Stimulated activated CD8-positive, alpha-beta memory T cell treated with anti-CD3 and anti-CD28 coated beads, Interleukin-4, amount 100 ng/mL, for 48 hours (primary cell): ENCODE measurements at regions not wholly inside any gene's neighbourhood (a gene's known extent, or its start where the extent isn't known, plus 50 kb on each side); places are given as distances from the start of the nearest gene placed in this dataset.

Experiments
- DNase-seq: peaks from one replicate; pipeline ENCODE4 v3.0.0-alpha.2; 2020

DNA sequence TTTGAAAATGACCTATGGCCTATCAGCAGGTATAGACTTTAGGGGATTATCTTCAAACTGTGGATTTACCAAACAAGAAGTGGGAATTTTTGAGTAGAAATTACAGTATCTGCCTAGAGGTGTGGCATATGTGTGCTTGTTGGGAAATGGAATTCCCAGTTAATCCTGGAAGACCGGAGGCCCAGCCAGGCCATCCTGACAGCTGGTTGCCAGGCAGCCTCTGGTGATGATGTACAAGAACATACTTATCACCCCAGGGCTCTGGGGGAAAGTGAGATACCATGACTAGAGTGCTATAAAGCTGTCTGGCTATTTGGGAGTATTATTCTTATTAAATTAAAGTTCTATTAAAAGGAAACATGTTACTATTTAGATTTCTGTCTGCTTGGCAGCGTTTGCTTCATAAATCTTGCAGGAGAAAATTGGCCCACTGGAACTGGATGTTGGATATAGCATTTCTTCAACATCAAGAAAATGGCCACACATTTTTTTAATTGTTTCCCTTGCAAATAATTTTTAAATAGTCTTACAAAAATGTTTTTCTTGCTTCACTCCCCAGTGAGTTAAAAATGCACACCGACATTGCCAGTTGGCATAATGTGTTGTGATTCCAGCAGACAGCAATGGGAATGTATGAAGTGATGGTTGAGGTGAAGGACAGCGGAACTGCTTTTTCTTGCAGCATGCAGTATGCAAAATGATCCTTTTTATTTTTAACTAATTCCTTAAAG lies 187.8 kb downstream of the MYLK4 start:
- no peak for DNase-seq

GRCh38 chr6:2560917-2561698 lies 189.6 kb downstream of the MYLK4 start:
- no peak for DNase-seq

DNA sequence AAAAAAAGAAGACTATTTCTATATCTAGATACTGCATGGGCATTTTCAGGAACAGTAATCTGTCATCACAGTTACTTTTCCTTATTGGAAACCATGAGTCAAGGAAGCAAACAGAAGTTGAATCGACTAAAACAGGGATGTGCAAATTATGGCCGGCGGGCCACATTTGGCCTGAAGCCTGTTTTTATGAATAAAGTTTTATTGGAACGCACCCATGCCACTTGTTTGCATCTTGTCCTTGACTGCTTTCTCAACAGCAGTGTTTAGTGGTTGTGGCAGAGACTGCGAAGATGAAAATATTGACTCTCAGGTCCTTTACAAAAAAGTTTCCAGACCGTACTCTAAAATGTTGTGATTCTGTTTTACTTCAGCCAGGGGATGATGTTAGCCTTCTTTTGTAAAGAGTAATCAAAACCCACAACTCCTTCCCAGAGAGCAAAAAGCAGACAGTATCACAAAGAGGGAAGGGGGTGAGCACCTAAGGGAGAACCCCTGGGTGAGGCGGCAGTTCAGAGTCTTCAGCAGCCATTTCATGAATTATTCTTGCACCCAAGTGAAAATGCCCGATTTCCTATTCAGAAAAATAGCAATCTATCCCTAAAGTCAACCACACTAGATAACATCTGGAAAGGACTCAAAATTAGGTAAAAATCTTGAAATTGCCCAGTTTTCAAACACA lies 190.4 kb downstream of the MYLK4 start:
- no peak for DNase-seq

DNA sequence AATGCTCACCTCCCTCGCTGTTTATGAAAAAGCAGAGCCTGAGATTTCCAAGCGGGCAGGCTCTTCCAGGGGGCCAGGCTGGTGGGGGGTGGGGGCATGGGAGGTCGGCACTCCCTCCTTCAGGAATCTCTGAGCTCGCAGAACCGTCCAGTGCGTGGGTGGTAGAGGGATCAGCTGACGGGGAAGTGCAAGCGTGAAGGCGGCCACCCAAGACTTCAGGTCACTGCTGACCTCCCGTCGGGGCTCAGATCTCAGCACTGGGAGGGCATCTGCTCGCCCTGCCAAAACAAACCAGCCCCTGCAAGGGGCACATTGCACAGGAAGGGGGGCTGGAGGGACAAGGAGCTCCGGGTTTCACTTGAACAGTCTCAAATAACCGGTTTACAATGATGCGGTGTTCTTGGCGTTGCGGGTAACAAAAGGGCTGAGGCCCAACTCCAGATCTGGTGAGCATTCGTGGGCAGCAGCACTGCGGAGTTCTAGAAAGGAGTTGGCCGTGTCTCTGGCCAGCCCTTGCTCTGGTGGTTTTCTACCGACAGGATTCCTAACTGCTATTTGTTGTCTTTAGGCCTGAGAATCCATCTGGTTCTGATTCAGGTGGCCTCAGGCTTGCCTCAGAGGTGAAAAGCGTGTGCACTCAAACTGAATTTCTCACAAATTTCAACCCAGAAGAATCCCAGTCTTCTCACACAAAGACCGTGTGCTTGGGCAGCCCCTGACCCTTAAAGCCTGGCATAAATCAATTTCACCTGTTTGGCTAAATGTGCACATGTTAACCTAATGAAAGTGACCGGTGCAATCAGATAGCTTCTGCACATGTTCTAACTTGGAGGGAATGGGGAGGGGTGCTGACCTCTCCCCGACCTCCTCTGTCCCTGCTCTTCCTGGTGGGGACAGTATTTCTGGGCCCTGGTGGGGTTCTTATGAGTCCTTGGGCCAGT lies 191.6 kb downstream of the MYLK4 start:
- DNase-seq = no peak

DNA sequence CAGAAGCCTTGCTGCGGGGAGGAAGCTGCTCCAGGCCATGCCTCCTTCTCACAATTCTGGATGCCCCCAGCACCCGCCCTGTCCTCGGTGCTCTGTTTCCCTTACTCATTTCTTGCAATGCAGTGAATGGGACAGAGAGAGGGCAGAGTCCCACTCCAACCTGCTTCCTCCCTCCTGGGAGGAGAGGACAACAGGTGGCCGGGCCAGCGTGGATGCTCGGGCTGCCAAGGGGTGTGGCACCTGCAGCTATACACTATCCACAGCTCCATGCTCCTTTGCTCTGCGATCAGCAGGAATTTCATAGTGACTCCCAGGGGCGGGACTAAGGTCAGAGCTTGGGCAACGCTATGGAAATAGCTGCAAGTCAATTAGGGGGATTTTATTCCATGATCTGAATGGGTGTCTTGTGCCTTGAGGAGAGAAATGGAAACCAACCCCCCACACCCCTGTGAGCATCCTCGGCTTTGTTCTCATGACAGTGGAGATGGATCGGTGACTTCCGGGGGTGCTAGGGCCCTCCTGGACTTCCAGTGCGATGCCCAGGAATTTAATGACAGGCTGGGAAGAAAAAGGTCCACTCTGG lies 192.5 kb downstream of the MYLK4 start:
- no peak for DNase-seq

DNA sequence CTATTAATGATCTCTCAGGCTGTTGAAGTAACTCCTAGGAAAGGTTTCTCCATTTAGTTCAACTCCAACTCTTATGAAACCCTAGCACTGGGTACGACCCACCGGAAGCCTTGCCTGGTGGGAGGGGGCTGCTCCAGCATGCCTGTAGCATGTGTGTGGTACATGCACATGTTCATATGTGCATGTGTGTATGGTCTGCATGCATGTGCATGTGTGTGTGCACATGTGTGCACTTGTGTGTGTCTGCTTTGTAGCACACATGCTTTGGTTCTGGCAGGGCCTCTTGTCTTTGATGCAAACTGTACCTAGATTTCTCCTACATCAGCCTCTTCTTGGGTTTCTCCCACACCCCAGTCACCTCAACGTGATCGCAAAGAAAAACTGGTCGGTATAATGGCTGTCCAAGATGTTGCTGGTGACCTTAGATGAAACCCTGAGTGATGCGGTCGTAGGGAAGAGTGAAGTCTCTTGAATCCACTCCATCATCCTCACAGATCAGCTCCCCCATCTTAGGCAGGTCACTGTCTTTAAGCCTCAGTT lies 193.5 kb downstream of the MYLK4 start:
- DNase-seq = no peak

DNA sequence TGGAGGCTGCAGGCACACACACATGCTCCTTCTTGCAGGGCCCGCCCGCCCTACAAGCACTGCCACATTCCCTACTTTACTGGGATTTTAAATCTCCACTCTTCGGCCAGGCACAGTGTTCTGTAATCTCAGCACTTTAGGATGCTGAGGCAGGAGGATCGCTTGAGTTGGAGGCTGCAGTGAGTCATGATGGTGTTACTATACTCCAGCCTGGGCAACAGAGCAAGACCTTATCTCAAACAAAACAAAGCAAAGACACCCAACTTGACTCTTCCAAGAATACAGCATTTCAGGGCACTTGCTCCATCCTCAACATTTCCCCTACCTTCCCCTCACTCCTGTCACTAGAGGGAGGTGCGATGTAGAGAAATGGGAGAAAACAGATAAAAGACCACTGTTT lies 194.0 kb downstream of the MYLK4 start:
- no peak for DNase-seq

DNA sequence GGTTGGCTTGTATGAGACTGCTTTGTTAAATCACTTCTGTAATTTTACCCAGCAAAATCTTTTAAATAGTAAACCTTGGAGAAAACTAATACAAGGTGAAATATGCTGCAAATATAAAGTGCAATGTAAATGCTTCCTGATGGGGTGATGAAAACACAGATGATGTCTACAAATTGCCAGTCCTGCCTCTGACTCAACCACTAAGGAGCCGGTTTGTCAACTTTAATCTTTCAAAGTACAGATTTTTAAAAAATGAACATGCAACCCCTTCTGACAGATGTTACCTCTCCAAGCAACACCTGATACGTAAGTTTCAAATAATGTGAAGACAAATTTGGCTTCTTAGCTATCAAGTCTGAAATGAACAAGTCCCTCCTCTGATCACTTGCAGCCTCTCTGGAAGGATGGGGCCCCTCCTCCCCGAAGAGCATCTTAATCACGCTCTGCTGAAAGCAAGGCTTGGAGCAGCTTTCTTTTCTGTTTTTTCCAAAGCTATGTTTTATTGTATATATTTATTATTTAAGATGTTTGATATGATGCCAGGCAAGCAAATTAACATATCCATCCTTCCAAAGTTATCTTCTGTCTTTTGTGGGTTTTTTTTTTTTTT lies 196.0 kb downstream of the MYLK4 start:
- no peak for DNase-seq

DNA sequence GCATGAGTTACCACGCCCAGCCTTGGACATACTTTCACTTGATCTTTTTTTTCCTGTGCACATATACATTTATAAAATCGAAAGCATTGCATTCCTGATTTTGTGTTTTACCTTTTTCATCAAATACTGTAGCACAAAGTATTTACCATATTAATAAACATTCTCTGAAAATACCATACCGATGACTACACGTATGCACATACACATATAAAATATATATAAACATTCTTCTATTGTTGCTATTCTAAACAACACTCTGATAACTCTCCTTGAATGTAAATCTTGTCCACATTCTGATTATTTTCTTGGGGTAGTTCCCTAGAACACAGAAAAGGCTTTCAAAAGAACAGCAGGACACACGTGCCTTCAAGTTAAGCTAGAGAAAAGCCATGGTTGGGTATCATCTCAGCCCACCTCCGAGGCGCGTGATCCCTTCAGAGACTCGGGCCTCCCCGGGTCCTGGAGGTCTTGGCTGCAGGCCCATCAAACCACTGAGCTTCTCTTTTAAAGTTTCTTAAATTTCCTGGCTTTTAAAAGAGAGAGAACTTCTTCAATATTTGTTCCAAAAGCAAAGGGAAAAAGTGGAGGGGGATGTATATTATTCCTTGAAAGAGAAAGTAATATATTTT lies 198.1 kb downstream of the MYLK4 start:
- no peak for DNase-seq

GRCh38 chr6:2551705-2552104 lies 199.0 kb downstream of the MYLK4 start:
- DNase-seq = no peak

DNA sequence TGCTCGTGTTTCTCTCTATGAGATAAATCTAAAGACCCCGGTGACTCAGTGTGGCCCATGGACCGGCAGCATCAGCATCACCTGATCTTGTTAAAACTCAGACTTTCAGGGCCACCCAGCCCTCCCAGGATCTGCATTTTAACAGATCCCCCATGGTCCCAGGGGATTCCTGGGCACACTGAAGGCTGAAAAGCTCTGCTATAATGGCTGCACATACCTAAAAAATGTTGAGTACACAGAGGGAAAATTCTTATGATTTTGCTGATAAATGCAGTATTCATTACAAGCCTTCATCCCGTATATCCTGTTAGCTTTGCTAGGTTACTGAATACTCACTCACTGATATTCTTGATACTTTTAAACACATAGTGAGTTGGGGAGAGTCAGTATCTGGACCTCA lies 200.5 kb downstream of the MYLK4 start:
- DNase-seq = no peak

DNA sequence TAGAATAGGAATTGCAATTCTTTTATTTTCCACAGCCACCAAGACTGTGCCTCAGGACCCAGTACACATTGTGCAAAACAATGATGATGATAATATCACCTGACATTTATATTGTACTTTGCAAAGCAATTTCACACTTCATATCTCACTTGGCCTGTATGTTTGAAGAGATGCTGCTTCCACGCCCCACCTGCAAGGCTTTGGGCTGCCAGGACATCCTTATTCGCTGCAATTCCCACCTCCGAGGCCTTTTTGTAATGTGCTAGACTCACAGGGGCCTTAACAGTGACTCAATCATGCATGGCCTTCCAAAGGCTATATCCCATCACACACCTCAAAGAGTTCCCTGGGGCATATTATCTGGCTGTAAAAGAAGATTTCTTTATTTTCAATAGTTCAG lies 200.9 kb downstream of the MYLK4 start:
- DNase-seq = no peak

DNA sequence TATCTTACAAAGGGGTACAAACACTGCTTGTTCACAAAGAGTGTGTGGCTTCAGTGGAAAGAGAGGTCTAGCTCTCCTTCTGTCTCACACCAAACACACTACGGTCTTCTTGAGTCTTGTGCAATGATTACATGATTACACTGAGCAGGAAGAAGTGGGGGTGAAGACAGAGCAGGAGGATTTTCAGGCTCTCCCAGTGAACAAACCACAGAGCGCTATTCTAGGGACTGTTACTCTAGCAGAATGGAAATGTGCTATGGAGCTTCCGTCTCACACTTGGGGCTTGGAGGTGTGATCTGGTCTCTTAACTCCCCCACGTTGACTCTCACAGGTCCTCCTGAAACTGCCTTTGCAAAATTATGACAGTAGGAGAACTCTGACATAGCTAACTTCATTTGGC lies 203.4 kb downstream of the MYLK4 start:
- DNase-seq = no peak

DNA sequence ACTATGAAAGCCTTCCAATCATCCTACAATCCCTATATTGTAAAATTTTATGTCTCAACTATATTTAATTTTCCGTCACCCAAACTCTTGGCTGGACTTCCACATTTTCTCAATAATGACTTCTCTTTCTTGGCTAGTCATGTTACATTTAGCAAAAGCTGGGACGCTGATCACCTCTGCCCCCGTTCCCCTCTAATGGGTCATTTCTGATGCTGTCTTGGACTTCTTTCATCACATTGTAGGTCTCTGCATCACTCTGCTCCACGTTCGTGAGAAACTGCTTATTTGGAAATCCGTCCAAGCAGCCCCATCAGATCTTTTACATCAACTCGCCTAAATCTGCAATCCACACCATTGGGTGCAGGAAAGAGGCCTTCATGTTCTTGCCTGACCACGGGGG lies 203.8 kb downstream of the MYLK4 start:
- DNase-seq = no peak

GRCh38 chr6:2545383-2546038 lies 205.2 kb downstream of the MYLK4 start:
- no peak for DNase-seq

- no peak for DNase-seq
These were observed 207.4 kb downstream of the MYLK4 start for GRCh38 chr6:2543321-2543720.

GRCh38 chr6:2542858-2543218 lies 207.9 kb downstream of the MYLK4 start:
- DNase-seq = peak; percentile 39

DNA sequence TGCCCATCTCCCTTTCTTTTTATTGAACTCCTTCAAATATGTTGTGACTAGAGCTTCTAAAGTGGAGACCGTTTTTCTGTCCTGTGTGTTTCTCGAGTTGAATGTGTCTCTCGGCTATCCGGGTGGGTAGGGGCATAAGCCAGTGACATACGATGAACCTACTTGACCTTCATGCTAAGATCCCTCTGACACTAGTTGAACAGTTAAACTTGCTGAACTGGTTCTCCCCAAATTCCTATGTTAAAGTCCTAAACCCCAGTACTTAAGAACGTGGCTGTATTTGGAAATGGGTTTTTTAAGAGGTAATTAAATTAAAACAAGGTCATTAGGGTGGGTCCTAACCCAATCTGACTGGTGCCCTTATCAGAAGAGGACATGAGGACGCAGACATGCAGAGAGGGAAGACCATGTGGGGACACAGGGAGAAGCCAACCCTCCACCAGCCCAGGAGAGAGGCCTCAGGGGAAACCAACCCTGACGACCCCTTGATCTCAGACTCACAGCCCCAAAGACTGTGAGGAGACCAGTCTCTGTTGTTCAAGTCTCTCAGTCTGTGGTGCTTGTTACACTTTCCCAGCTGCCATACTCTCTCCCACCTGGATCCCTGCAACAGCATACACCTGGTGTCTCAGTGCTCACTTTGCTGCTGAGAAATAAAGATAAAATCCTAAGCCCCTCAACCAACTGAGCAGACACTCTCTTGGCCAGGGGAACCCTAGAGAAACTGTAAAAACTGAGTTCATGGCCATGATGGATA lies 208.4 kb downstream of the MYLK4 start:
- DNase-seq = no peak

DNA sequence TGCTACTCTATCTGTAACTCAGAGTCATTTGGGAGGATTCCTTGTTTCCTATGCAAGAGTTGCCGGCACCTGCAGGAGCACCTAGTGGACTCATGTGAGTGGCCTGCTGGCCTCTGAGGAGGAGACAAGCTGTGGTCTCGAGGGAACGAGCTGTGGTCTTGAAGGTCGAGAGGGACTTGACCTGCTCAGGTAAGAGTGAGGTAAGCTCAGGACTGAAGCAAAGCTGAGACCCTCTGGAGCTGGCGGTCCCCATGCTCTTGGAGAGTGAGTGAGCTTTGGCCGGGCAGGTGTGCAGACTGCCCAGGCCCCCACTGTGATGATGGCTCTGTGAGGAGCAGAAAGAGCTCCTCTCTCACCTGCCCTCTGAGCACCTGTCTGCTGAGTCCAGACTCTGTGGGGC lies 214.3 kb downstream of the MYLK4 start:
- no peak for DNase-seq

DNA sequence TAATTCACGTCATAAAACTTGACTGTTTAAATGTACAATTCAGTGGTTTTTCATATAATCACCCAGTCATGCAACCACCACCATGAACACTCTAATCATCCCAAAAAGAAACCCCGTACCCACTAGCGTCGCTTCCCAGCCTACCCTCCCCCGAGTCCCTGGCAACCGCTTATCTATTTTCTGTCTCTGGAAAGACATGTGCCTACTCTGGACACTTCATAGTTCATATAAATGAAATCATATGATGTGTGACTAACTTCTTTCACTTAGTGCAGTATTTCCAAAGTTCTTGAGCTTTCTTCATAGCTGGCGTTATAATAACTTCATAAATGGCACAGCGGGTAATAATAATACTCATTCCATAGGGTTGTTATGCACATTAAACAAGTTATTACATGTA lies 215.2 kb downstream of the MYLK4 start:
- no peak for DNase-seq
